ENCODE measurements at regions not wholly inside any gene's neighbourhood (a gene's known extent, or its start where the extent isn't known, plus 50 kb on each side); places are given as distances from the start of the nearest gene placed in this dataset.
"Not testable (repeated sequence)": the region's sequence is repeated elsewhere in the genome, so short reads cannot be mapped to it uniquely, and the experiment has no call there.

DNA sequence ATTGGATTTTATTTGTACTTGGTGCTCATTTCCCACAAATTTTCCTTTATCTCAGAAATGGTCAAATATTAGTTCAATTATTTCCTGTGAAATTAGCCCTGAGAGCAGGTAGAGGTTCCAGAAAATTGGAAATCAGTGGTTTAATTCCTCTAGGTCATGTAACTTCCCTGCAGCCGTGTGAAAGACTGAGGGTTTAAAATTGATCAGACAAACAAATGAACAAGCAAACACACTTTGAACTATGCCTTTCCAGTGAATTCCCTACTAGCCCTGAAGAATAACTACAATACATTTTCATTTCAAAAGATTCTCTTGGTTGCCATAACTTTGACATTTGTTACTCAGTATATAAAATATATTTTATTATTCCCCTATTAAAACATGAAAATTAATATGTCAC lies 1116.7 kb downstream of the REEP3 start:
- no peak for DNase-seq

DNA sequence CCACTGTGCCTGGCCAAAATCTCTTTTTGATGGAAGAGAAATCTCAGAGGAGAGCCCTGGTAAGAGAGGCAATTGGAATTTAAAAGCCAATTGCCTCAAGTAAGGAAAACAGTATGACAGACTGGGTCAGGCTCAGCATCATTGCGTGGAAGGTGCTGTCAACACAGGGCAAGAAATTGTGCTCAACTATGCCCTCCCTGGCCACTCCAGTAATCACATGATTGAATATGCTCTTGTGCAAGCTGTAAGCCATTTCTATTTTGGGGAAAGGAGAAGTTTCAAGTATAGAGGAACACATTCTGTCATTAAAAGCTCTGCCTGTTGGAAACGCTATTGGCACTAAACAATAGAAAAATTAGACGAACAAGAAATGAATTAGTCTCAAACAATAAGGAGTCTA lies 1127.7 kb downstream of the REEP3 start:
- no peak for DNase-seq

DNA sequence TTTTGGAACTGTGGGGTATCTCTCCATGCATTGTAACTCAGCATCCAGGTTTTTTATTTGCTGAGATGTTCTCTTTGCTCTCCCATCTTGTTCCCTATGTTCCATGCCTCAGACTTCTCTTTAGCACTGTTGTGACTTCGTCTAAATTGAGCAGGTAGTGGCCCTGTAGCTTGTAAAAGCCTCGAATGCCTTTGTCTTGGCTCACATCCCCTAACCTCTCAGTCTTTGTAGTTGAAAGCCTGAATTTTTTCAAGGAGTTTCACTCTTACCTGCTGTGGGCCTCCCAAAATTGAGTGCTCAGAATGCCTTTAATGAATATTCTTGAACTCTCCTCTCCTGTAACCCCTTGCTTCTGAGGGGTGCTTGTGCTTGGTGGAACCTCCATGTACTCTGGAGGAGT lies 1137.3 kb downstream of the REEP3 start:
- no peak for DNase-seq

DNA sequence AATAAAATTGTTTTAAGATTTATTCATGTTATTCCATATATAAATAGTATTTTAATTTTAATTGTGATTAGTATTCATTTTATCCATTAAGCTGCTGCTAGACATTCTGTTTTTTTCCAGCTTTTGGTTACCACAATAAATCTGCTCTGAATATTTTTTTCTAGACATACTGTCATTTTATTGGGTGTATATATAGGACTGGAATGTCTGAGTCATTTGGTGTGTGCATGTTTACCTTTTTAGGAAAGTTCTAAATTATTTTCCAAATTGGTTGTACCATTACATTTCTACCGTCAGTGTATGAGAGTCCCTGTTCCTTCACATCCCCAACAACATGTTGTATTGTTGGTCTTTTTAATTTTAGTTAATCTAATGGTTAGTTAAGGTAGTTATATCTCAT lies 1138.1 kb downstream of the REEP3 start:
- no peak for DNase-seq

DNA sequence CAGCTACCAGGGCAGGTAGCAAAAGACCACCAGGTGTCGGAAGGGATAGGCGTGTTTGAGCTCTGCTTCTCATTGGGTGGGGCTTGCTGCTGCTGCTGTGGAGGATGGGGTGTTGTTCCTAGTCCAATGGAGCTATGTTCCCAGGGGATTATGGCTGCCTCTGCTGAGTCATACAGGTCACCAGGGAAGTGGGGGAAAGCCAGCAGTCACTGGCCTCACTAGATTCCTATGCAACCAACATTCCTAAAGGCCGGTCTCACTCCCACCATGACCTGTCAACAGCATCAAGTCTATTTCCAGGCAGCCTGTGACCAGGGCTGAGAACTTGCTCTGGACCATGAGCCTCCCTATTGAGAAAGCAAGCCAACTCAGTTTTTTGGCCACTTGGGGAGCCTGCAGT lies 1160.8 kb downstream of the REEP3 start:
- no peak for DNase-seq

DNA sequence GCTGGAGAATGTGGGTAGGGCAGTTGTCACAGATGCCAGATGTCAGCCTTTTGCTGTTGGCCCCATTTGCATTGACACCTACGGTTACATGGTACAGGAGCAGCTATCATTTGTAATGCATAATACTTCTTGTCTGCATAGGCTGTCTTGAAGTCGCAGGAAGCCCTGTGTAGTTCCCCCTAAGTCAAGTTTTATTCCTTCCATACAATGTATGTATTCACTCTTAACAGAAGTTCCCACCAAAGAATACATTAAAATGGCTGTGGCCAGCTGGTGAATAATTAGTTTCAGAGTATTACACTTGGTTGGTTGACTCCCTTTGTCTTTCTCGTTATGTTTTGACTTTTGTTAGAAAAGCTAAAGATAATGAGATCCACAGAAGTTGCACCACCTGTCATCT lies 1169.0 kb downstream of the REEP3 start:
- no peak for DNase-seq

DNA sequence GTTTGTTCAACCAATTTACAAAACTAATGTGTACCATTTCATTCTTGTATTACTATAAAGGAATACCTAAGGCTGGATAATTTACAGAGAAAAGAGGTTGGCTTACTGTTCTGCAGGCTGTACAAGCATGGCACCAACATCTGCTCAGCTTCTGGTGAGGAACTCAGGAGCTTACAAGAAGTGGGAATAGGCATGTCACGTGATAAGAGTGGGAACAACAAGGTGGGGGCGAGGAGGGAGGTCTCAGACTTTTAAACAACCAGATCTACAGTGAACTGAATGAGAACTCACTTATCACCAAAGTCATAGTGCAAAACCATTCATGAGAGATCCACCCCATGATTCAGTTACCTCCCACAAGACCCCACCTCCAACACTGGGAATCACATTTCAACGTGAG lies 1178.0 kb downstream of the REEP3 start:
- DNase-seq = no peak

DNA sequence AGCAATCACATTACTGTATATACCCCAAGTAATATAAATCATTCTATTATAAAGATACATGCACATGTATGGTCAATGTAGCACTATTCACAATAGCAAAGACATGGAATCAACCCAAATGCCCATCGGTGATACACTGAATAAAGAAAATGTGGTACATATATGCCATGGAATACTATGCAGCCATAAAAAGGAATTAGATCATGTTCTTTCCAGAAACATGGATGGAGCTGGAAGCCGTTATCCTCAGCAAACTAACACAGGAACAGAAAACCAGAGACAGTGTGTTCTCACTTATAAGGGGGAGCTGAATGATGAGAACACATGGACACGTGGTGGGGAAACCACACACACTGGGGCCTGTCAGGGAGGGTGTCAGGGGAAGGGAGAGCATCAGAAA lies 1180.9 kb downstream of the REEP3 start:
- not testable (repeated sequence) for DNase-seq

DNA sequence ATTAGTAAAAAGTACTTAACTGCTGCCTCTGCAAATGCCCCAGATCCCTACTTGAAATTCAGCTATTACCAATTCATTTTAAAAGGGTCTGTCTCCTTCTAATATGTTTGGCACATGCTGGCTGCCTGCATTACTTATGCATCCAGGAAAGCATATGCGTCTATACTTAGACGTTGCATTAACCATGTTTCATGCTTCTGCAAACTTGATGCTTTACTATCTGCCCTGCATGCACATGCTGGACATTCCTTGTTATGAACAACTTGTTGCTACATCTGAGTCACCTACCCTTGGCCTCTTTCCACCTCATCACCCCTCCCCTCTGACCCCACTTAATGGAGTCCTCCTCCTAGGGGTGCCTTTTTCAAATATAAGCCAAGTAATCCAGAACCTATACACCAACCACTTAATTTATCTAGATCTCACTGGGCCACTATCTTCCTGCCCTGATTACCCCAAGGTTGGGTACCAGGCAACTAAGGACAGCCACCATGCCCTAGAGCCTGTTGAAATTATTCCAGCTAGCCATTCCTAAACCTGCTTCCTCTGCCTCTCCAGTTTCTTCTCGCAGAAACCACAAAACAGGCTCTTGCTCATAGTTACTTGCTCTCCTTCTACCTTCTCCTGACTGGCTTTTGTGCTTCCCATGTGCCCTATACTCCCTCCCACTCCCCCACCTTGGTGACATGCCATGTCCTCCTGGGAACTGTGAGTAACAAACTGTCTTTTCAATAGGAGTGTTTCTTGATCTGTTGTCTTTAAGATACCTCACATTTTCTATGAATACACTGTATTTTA lies 1187.9 kb downstream of the REEP3 start:
- DNase-seq = no peak

DNA sequence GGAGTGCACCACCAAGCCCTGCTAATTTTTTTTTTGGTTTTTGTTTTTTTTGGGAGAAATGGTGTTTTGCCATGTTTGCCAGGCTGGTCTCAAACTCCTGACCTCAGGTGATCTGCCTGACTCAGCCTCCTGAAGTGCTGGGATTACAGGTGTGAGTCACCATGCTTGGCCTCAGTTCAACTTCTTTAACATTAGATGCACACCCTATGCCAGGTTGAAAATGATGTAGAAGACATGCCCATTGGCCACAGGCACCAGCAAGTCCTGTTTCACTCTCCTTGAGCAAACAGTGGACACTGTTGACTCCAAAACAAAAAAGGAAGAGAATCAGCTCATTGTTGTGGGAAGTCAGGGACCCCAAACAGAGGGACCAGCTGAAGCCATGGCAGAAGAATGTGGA lies 1205.3 kb downstream of the REEP3 start:
- no peak for DNase-seq

DNA sequence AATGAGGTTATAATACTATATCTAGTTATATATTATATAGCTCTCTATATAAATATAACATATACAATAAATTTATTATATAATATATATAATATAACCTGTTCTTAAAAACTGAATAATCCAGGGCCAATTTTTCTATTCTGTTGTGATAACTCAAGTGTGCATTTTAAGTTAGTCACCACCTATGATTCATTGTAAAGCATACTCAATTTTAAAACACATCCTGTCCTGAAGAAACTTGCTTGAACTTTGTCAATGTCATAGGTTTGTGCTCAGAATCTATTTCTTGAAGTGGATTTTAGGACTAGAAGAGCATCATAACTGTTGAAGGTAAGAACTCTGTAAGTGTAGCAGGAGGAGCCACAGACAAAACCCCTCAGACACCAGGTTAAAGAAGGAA lies 1209.8 kb downstream of the REEP3 start:
- DNase-seq = no peak

DNA sequence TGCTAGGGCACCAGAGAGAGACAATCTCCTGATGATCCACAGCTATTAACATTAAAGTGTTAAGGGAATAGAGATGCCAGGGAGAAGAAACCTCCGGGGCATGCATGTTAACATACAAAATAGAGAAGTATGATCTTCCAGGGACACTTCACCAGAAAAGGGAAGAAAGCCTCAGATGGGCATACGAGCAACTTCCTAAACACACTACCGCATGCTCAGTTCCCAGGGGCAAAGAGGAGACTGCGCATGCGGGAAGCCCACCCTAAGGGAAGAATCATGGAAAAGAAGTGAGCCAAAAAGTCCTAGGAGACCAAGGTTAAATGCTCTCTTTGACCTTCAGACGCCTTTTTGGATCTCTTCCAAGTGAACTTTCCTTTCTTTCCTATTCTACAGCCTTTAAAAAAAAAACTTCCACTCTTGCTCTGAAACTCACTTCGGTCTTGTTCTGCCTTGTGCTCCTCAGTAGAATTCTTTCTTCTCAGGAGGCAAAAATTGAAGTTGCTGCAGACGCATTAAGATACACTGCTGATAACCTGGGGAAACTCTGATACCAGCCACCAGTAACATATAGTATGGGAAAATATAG lies 1211.3 kb downstream of the REEP3 start:
- no peak for DNase-seq

DNA sequence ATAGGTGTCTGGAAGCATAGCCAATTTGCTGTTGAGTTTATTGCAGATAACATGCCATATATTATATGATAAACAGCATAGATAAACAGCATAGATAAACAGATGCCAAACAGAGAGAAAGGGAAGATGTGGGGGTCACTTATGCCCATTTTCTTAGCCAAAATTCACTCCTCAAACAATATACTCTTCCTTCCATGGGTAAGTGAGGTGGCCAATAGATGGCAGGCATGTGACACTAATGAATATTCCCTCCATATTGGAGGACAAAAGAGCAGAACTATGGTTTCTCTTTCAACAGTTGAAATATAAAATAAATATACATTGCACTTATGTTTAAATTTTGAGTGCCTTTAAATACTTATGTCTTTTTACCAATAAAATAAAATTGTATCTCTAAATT lies 1212.8 kb downstream of the REEP3 start:
- no peak for DNase-seq

DNA sequence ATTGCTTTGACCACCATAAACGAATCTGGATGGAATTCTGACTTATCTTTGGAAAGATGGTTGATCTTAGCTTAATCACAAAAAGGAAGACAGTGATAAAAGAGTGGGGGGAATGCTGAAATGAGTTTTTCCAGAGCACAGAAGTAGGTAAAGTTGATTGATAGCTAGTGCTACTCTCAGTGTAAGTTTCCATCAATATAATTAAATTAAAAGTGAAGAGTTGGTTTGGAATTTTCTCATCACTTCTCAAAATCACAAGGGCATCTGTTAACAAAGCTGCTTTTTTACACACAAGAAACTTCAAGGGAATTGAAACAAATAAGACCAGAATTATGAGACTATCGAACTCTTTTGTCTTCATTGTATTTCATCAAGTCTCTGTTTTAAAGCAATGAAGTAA lies 1217.3 kb downstream of the REEP3 start:
- no peak for DNase-seq

DNA sequence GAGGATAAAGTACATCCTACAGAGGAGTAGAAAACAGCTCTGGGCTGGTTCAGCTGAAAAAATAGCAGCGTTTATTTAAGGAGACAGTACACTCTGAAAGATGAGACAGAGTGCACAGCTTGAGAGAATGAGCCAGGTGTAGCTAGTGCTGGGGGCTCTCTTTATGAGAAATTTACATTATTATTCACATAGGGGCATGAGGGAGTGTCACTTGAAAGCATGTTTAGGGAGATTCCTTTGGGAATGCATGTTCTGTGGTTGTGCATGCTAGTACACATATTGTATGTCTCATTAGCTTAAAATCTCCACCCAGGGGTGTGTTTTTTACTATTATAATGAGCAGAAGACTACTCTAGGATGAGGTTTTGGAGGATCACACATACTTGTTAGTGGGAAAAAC lies 1224.4 kb downstream of the REEP3 start:
- no peak for DNase-seq

DNA sequence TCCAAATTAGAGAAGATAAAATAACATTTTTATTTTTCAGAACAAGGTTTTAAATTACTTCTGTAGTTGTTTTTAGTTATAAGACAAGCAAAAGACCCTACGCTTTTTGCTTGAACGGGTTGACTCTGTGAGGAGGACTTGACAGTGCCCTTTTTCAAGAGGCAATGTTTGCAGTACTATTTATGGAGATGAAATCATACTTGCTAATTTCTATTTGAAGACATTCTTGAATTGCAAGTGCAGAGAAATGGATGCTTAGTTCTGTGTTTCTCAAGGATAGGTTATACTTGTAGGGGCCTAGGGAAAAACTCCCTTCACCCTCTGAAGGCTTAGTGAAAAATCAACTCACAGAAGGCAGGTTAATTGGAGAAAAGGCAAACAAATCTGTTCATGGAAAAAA lies 1229.5 kb downstream of the REEP3 start:
- no peak for DNase-seq

DNA sequence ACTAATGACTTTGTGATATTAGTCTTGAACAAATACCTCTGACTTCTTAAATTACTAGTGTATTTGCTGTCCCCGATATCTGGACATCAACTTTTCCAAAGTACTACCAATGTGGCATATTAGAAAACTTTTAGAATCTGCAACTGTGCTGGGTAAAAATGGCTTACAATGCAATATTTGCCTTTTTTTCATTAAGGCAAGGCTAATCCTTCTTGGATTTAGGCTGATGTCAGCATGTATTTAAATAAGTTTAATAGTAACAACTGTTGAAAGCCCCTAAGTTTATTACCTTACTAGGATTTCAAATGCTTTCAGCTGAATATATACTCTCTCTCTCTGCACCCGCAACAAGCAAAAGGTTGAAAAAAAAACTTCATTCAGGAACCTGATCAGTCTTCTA lies 1232.3 kb downstream of the REEP3 start:
- no peak for DNase-seq

DNA sequence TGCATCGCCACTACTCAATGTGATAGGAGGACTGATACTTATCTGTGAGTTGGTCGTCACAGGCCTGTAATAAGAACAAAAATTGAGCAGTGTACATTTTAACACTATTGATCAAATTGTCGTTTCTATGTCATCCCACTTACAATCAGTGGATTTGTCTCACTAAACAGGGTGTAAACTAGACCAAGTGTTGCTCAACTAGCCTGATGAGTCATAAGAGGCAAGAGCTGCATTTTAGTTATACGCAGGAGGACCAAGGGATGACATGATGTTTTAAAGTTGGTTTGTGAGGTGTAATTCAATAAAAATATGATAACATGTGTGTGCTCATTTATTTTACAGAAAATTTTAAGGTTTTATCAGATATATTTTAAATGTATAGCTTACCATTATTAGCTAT lies 1239.2 kb downstream of the REEP3 start:
- DNase-seq = no peak

DNA sequence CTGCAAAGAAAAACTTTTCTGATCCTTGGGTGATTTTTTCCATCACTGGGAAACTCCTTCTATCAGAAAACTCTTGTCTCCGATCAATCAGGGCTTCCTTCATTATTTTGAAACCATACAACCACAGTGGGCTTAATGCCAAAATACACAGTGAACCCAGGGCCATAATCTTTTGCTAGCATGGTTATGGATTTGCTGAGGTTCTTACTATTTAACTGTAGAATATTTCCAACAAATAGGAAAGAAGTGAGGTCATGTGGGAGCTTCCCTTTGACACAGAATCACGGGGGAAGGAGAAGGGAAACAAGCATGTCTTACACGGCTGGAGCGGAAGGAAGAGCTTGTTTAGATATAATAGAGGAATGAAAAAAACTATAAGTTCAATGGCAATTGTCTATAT lies 1241.7 kb downstream of the REEP3 start:
- no peak for DNase-seq

DNA sequence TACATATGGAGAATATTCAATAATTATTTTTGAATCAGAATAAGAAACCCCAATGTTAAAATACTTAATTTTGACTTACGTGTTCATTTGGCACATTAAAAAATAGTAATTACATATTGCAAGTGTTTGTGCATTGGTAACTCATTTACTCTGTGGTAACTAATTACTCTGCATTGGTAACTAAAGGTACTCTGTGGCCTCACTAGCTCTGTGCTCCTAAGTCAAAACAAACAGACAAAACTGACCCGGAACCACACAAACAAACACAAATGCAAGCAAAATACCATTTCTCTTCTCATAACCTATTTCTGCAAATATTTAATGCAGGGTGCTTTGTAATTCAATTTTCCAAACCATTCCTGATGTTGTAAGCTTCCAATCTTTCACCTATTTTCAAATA lies 1244.3 kb downstream of the REEP3 start:
- DNase-seq = no peak

DNA sequence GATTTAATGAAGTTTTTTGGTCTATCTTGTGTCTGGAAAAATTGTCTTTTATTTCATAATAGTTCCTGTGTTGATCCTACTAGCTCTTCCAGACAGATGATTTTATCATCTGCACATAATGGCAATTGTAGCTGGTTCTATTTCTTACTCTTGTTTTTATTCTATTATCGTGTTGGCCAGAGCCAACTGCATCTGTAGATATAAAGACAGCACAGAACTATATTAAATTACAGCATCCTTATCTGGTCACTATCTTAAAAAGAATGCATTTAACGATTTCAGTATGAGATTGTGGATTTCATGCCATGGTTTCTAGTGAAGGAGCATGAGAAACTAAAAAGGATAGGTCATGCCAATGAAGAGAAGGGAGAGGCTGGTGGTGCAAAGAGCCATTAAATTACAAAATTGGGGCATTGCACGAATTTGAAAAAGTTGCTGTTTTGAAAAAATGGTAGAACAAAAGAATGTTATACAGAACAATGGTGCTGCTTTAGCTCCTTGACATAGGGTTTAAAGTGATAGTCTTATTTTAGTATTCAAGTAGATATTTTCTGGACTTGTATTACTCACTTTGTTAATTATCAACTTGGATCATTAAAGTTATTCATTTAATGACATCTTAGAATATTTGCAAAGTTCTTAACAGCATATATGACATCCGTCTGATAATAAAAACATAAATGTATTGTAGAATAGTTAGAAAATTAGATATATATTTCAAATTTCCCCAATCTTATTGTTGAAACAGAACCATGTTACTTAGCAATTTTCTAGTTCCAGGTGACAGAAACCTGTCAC lies 1250.3 kb downstream of the REEP3 start:
- DNase-seq = no peak

DNA sequence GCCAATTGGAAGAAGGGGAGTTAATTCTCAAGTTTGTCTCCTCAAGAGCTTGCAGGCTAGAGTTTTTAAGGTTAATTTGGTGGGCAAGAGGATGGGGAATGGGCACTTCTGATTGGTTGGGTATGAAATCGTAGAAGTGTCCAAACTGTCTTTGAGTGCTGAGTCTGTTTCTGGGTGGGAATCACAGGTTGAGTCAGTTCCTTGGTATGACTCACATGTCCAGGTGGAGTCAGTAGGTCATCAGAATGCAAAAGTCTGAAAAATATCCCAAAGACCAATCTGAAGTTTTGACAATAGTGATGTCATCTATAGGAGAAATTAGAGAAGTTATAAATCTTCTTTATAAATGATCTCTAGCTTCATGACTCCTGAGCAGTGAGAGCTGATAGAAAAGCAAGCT lies 1252.2 kb downstream of the REEP3 start:
- DNase-seq = no peak

DNA sequence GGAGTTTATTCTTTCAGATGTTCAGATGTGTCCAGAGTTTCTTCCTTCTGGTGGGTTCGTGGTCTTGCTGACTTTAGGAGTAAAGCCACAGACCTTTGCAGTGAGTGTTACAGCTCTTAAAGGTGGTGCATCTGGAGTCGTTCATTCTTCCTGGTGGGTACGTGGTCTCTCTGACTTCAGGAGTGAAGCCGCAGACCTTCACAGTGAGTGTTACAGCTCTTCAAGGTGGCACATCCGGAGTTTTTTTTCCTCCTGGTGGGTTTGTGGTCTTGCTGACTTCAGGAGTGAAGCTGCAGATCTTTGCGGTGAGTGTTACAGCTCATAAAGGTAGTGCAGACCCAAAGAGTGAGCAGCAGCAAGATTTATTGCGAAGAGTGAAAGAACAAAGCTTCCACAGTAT lies 1263.2 kb downstream of the REEP3 start:
- not testable (repeated sequence) for DNase-seq

DNA sequence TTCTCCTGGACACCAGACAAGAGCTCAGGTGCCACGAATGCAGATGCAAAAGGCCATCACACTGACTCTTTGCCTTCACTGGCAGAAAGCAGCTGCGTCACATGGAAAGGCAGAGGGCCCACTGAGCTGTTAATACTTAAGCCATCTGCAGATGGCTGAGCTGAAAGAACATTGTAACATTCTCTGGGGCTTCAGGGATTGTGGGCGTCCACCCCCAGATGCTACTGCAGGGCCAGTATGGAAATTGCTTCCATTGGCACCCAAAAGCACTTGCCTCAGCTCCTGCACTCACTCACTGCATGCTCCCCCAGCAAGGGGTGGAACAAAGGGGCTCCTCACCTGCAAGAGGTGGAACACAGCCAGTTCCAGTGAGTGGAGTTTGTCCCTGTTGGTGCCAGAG lies 1264.6 kb downstream of the REEP3 start:
- DNase-seq = no peak
